B cell (primary cell): ENCODE measurements at regions not wholly inside any gene's neighbourhood (a gene's known extent, or its start where the extent isn't known, plus 50 kb on each side); places are given as distances from the start of the nearest gene placed in this dataset.

ENCODE experiments used
- EZH2 ChIP-seq: IDR thresholded peaks from 2 replicates; pipeline ENCODE4 v1.6.1; 2012; ENCODE audit warnings: borderline replicate concordance, low read depth, mild to moderate bottlenecking, moderate library complexity, low read length; ENCODE audit not compliant: insufficient read depth, poor library complexity, severe bottlenecking
- TF ChIP-seq, protein P1 (sequence below): fragments of 200-600 bp; IDR thresholded peaks from one replicate; pipeline ENCODE4 v1.8.0; 2022; ENCODE audit warnings: antibody characterized with exemption, mild to moderate bottlenecking

DNA sequence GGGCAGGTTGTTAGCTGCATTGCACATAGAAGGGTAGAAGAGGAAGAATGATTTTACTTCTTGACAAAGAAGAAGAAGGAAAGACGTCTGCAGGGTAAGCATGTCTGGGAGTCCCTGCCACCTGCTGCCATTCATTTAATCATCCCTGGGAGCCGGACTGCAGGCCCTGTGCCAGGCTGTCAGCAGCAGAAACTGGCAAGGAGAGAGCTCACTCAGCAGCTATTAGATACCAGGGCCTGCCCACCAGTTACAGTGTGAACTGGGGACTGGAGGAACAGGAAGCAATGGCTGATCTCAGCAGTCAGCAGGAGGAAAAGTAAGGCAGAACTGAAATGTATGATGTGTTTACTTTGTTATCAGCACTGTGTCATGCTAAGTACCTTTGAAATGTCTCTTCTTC lies 75.7 kb upstream of the C1orf87 start:
- TF ChIP-seq, protein P1, sequence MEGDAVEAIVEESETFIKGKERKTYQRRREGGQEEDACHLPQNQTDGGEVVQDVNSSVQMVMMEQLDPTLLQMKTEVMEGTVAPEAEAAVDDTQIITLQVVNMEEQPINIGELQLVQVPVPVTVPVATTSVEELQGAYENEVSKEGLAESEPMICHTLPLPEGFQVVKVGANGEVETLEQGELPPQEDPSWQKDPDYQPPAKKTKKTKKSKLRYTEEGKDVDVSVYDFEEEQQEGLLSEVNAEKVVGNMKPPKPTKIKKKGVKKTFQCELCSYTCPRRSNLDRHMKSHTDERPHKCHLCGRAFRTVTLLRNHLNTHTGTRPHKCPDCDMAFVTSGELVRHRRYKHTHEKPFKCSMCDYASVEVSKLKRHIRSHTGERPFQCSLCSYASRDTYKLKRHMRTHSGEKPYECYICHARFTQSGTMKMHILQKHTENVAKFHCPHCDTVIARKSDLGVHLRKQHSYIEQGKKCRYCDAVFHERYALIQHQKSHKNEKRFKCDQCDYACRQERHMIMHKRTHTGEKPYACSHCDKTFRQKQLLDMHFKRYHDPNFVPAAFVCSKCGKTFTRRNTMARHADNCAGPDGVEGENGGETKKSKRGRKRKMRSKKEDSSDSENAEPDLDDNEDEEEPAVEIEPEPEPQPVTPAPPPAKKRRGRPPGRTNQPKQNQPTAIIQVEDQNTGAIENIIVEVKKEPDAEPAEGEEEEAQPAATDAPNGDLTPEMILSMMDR: no peak
- TF ChIP-seq EZH2: no peak
